H9 (cell line): ENCODE measurements at regions not wholly inside any gene's neighbourhood (a gene's known extent, or its start where the extent isn't known, plus 50 kb on each side); places are given as distances from the start of the nearest gene placed in this dataset.

Experiments
- DNase-seq: peaks from one replicate; pipeline ENCODE4 v3.0.0-alpha.2; 2017
- H2AFZ ChIP-seq: one replicate; pipeline ENCODE4 v1.6.1; 2013; ENCODE audit warnings: mild to moderate bottlenecking, low read length, control low read depth, moderate library complexity
- H2AK5ac ChIP-seq: 2 replicates; pipeline ENCODE4 v1.6.1; 2013; ENCODE audit warnings: low read length, control low read depth, mixed read lengths; ENCODE audit not compliant: insufficient read length
- H2BK120ac ChIP-seq: one replicate; pipeline ENCODE4 v1.6.1; 2013; ENCODE audit warnings: low read depth, mild to moderate bottlenecking, low read length, control low read depth, inconsistent platforms; ENCODE audit not compliant: poor library complexity, severe bottlenecking
- H2BK12ac ChIP-seq: 2 replicates; pipeline ENCODE4 v1.6.1; 2013; ENCODE audit warnings: low read length, control low read depth, mixed read lengths, low read depth; ENCODE audit not compliant: insufficient read length
- H2BK15ac ChIP-seq: 2 replicates; pipeline ENCODE4 v1.6.1; 2013; ENCODE audit warnings: low read depth, low read length, control low read depth
- H2BK20ac ChIP-seq: one replicate; pipeline ENCODE4 v1.6.1; 2013; ENCODE audit warnings: low read depth, mild to moderate bottlenecking, low read length, control low read depth, inconsistent platforms; ENCODE audit not compliant: poor library complexity, severe bottlenecking
- H2BK5ac ChIP-seq: 2 replicates; pipeline ENCODE4 v1.6.1; 2013; ENCODE audit warnings: low read length, control low read depth, mixed read lengths; ENCODE audit not compliant: insufficient read length
- H3K14ac ChIP-seq: 2 replicates; pipeline ENCODE4 v1.6.1; 2013; ENCODE audit warnings: low read length, control low read depth; ENCODE audit not compliant: insufficient read depth
- H3K18ac ChIP-seq: 2 replicates; pipeline ENCODE4 v1.6.1; 2013; ENCODE audit warnings: low read depth, mild to moderate bottlenecking, mixed read lengths, low read length, control low read depth; ENCODE audit not compliant: insufficient read length
- H3K23ac ChIP-seq: 2 replicates; pipeline ENCODE4 v1.6.1; 2013; ENCODE audit warnings: low read length, control low read depth, mixed read lengths, low read depth; ENCODE audit not compliant: insufficient read length
- H3K23me2 ChIP-seq: 2 replicates; pipeline ENCODE4 v1.6.1; 2013; ENCODE audit warnings: low read depth, mild to moderate bottlenecking, mixed read lengths, low read length, control low read depth; ENCODE audit not compliant: insufficient read length, poor library complexity, severe bottlenecking
- H3K27ac ChIP-seq: 2 replicates; pipeline ENCODE4 v1.5.1; 2013; ENCODE audit warnings: low read length, control low read depth, mixed read lengths, low read depth; ENCODE audit not compliant: insufficient read length
- H3K27me3 ChIP-seq: 2 replicates; pipeline ENCODE4 v1.6.1; 2013; ENCODE audit warnings: low read length, control low read depth, inconsistent platforms; ENCODE audit not compliant: insufficient read depth
- H3K4ac ChIP-seq: 2 replicates; pipeline ENCODE4 v1.6.1; 2013; ENCODE audit warnings: low read depth, mild to moderate bottlenecking, control low read depth, inconsistent platforms, low read length, moderate library complexity
- H3K4me1 ChIP-seq: 2 replicates; pipeline ENCODE4 v1.6.1; 2013; ENCODE audit warnings: low read length, control low read depth, inconsistent platforms; ENCODE audit not compliant: insufficient read depth
- H3K4me2 ChIP-seq: 2 replicates; pipeline ENCODE4 v1.6.1; 2013; ENCODE audit warnings: low read length, control low read depth, mixed read lengths; ENCODE audit not compliant: insufficient read length, insufficient read depth
- H3K56ac ChIP-seq: 2 replicates; pipeline ENCODE4 v1.6.1; 2013; ENCODE audit warnings: low read depth, mild to moderate bottlenecking, mixed read lengths, low read length, control low read depth; ENCODE audit not compliant: insufficient read length
- H3K79me1 ChIP-seq: 2 replicates; pipeline ENCODE4 v1.6.1; 2013; ENCODE audit warnings: low read depth, mild to moderate bottlenecking, moderate library complexity, low read length, control low read depth, inconsistent platforms; ENCODE audit not compliant: insufficient read depth, poor library complexity, severe bottlenecking
- H3K79me2 ChIP-seq: 2 replicates; pipeline ENCODE4 v1.6.1; 2013; ENCODE audit warnings: low read length, control low read depth, inconsistent platforms; ENCODE audit not compliant: insufficient read depth
- H3K9ac ChIP-seq: 2 replicates; pipeline ENCODE4 v1.6.1; 2013; ENCODE audit warnings: low read length, control low read depth, mixed read lengths; ENCODE audit not compliant: insufficient read length; ENCODE audit errors: extremely low read depth
- H3K9me3 ChIP-seq: one replicate; pipeline ENCODE4 v1.6.1; 2013; ENCODE audit warnings: low read depth, low read length, inconsistent platforms; ENCODE audit not compliant: control insufficient read depth
- H3T11ph ChIP-seq: one replicate; pipeline ENCODE4 v1.6.1; 2013; ENCODE audit warnings: mild to moderate bottlenecking, low read length, control low read depth, inconsistent platforms
- H4K20me1 ChIP-seq: one replicate; pipeline ENCODE4 v1.6.1; 2013; ENCODE audit not compliant: control insufficient read depth, insufficient read length, insufficient read depth
- H4K5ac ChIP-seq: 2 replicates; pipeline ENCODE4 v1.6.1; 2013; ENCODE audit warnings: low read depth, mild to moderate bottlenecking, mixed read lengths, low read length, control low read depth; ENCODE audit not compliant: insufficient read length
- H4K8ac ChIP-seq: replicated peaks from 2 replicates; pipeline ENCODE4 v1.6.1; 2013; ENCODE audit warnings: low read length, control low read depth, mixed read lengths, low read depth; ENCODE audit not compliant: insufficient read length
- H4K91ac ChIP-seq: 2 replicates; pipeline ENCODE4 v1.6.1; 2013; ENCODE audit warnings: low read depth, mild to moderate bottlenecking, moderate library complexity, mixed read lengths, low read length, control low read depth; ENCODE audit not compliant: insufficient read length
- H3K27ac Mint-ChIP-seq, 3 experiments: 2 replicates in 2 of 3; 3 replicates in 1 of 3; pipeline ENCODE4 v1.8.0; 2020 to 2021; ENCODE audit warnings: mixed read lengths in 3 of 3, mild to moderate bottlenecking in 1 of 3, moderate library complexity in 1 of 3
- H3K27me3 Mint-ChIP-seq: 2 replicates; pipeline ENCODE4 v1.8.0; 2021; ENCODE audit warnings: low read depth, mild to moderate bottlenecking, moderate library complexity, mixed read lengths
- H3K36me3 Mint-ChIP-seq, 3 experiments: 2 replicates in 2 of 3; 3 replicates in 1 of 3; pipeline ENCODE4 v1.8.0; 2020 to 2021; ENCODE audit warnings: low read depth in 3 of 3, mixed read lengths in 3 of 3; ENCODE audit not compliant: insufficient read depth in 1 of 3
- H3K4me1 Mint-ChIP-seq, 2 experiments: 2 replicates each; pipeline ENCODE4 v1.8.0; 2020; ENCODE audit warnings: mixed read lengths in 2 of 2
- H3K4me3 Mint-ChIP-seq, 2 experiments: 2 replicates in 1 of 2; 3 replicates in 1 of 2; pipeline ENCODE4 v1.8.0; 2020 to 2021; ENCODE audit warnings: mild to moderate bottlenecking in 2 of 2, mixed read lengths in 2 of 2, moderate library complexity in 1 of 2
- H3K9me3 Mint-ChIP-seq, 2 experiments: 2 replicates in 1 of 2; 3 replicates in 1 of 2; pipeline ENCODE4 v1.8.0; 2020; ENCODE audit warnings: mild to moderate bottlenecking in 2 of 2, mixed read lengths in 2 of 2, moderate library complexity in 1 of 2
- CTCF ChIP-seq: fragments of 200-600 bp; sonication (generic); conservative IDR thresholded peaks from 3 replicates; pipeline ENCODE4 v1.8.0; 2021; ENCODE audit warnings: antibody characterized with exemption, mild to moderate bottlenecking
- WGBS: extraction: QIAGEN DNeasy Blood & Tissue Kit; methylation state at CpG from one replicate; pipeline ENCODE4 v1.1.7; 2013; ENCODE audit warnings: missing lambda C conversion rate, low lambda C conversion rate, mixed read lengths; ENCODE audit not compliant: insufficient read length; ENCODE audit errors: extremely low coverage; 5-methylcytosine and 5-hydroxymethylcytosine counted together

- no peak overlapping the region for H3K9ac ChIP-seq
- H2BK12ac ChIP-seq: no peak overlapping the region
- H3K18ac ChIP-seq: no peak overlapping the region
- no peak overlapping the region for H3K4me3 Mint-ChIP-seq
- H3K23me2 ChIP-seq: no peaks in the 10 kb centered on the region
- no peaks in the 10 kb centered on the region for H3K27me3 Mint-ChIP-seq
- no peak overlapping the region for H2AFZ ChIP-seq
- H3K4me1 Mint-ChIP-seq: peaks cover 6 to 14% of the 10 kb centered on the region in 2 experiments
- no peak overlapping the region for H4K5ac ChIP-seq
- H3K14ac ChIP-seq: no peak overlapping the region
- no peaks in the 10 kb centered on the region for H3K27me3 ChIP-seq
- H4K8ac ChIP-seq: no peak overlapping the region
- no peak overlapping the region for H3K27ac Mint-ChIP-seq
- H3K9me3 Mint-ChIP-seq: no peaks in the 10 kb centered on the region; a peak in 3 of 5 replicates
- H3K23ac ChIP-seq: no peak overlapping the region
- no CpG with 5 or more reads among the region's 1 CpG for WGBS
- no peaks in the 10 kb centered on the region for H3K9me3 ChIP-seq
- H2AK5ac ChIP-seq: no peak overlapping the region
- no peak overlapping the region for H2BK15ac ChIP-seq
- no peak overlapping the region for H3K4me2 ChIP-seq
- no peak overlapping the region for H3K4ac ChIP-seq
- H2BK20ac ChIP-seq: no peak overlapping the region
- no peak overlapping the region for H2BK5ac ChIP-seq
- H3K4me1 ChIP-seq: no peaks in the 10 kb centered on the region; the same call in 1 of the 2 replicates
- H3K56ac ChIP-seq: no peak overlapping the region
- peaks cover 0 to 1% (median 0%) of the 10 kb centered on the region in 3 experiments; a peak in 2 of 7 replicates for H3K36me3 Mint-ChIP-seq
- no peaks in the 10 kb centered on the region for H3K79me1 ChIP-seq
- no peak for DNase-seq
- H3K79me2 ChIP-seq: no peaks in the 10 kb centered on the region
- H4K20me1 ChIP-seq: peaks cover 4% of the 10 kb centered on the region
- no peak overlapping the region for H3K27ac ChIP-seq
- H2BK120ac ChIP-seq: no peak overlapping the region
- no peak overlapping the region for H4K91ac ChIP-seq
- H3T11ph ChIP-seq: no peak overlapping the region
- TF ChIP-seq CTCF: no peak
Measured at GRCh38 chr10:77700086-77700485, 62.5 kb upstream of the KCNMA1 start.
